NCI-H82 treated with DMSO at 0.1 percent for 48 hours (cell line): ENCODE measurements at regions not wholly inside any gene's neighbourhood (a gene's known extent, or its start where the extent isn't known, plus 50 kb on each side); places are given as distances from the start of the nearest gene placed in this dataset.

Experiments used
- DNase-seq: peaks from one replicate; lab custom pipeline; 2025; ENCODE audit not compliant: unreplicated experiment; lab: John Stamatoyannopoulos, UW

DNA sequence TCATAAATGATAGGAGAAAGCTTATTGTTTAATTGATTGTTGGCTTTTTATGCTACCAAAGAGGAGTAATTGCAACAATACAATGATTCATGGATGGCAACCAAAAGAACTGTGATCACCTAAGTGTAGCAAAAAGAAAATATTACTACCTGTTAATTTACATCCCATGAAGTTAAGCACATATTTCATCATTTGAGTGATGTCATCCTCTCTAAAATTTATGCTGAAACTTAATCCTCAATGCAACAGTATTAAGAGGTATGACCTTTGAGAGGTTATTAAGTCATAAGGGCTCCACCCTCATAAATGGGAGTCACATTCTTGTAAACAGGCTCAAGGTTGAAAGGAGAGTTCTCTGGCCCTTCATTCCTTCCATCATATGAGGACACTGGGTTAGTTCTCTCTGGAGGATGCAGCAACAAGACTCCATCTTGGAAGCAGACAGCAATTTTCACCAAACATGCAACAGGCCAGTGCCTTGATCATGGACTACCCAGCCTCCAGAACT is 190.6 kb upstream of the GRIK2 start:
- DNase-seq = no peak

- DNase-seq = no peak
Measured at GRCh38 chr6:101203664-101204063, 189.8 kb upstream of the GRIK2 start.

DNA sequence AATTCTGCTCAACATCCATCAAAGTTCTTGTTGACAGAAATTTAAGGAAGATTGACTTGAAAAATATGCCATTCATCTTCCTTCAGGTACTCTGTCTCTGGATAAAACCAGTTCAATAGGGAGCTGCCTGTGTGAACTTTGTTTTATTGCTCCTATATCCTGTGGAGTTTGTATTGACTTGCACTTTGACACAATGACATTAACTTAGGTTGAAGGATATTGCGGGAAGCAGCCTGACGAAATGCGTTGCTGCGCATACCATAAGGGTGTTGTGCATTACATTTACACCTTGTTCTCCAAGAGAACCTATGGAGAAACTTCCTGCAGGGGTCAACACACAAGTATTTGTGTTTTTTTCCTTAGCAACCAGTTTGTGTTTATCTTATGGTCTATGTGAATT is 185.4 kb upstream of the GRIK2 start:
- DNase-seq = no peak

- no peak for DNase-seq
Measured at GRCh38 chr6:101212640-101213039, 180.9 kb upstream of the GRIK2 start.

DNA sequence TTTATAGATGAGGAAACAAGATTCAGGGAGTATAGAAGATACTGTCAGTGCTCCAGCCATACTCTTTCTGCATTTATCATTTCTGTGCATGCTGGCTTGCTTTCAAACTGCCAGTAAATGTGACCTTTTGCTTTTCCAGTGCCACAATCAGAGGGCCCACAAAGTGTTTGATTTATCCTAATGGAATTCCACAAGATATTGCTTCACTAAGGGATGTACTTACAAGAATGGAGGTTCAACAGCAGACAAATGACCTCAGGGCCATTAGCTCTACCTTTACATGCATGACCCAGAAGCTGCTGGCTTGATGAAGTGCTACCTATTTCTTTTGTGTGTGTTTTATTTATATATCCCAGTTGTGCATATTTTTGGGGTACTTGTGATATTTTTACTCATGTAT is 171.5 kb upstream of the GRIK2 start:
- no peak for DNase-seq

GRCh38 chr6:101224751-101225150 is 168.8 kb upstream of the GRIK2 start:
- DNase-seq = no peak

DNA sequence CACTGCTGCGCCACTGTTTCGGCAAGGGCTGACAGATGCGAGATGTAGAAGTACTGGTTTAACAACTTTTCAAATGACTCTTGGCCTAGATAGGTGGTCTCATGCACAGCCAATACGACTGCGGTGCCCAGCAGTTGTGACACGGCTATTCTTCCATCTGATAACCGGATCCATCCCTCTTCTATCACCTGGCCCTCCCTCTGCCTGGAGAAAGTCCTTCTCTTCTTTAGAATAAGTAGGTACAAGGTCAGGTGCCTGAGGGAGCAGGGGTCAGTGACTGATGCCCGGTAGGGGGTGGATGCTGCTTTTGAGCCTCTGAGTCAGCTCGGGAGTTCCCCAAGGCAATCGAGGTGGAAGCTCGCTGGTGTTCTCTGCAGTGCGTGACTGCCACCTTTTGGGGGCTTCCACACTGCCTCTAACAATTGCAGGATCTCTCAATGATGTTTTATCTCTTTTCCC is 166.8 kb upstream of the GRIK2 start:
- DNase-seq = no peak

DNA sequence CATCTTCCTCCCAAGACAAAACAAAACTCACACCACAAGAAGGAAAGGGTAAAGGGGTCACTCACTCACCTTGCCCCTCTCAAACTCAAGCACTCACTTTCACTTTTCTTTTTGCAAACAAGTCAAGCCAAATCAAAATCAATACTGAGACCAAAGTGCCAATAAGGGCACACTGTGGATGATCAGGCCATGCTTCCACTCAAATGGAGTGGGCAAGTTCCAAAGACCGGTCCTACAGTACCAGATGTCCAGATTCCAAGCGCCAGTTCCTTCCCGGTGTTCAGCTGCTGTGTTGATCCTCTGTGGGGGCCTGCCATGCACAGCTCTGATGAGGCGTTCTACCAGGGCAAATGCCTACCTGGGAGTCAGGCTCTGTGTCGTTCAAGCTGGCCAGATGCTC is 162.6 kb upstream of the GRIK2 start:
- DNase-seq = no peak

DNA sequence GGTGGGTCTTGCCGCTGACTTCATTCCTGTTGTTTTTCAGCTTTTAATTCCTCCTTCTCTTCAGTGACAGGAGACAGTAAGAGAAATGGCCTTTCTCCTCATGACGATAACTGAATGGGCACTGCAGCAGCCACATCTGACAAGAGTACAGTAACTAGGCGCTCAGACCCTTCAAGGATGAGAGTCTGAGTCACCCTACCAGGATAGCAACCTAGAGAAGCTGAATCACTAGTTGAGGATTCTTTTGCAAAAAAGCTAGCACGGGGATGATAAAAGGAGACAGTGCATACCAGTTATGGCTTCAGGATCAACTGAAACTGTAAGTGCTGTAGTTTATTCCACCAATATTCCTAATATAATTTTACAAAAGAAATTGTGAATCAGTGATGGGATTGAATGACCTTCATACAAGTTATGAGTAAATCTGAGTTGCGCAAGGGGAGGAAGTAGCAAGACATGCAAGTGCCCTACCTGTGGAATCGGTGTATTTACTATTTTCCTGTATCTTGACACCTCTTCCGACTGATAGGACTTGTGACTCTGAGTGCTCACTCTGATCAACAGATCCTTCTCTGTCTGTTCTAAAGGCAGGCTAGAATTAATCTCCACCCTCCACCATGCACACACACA is 161.8 kb upstream of the GRIK2 start:
- DNase-seq = no peak

- DNase-seq = no peak
Measured at GRCh38 chr6:101232961-101233360, 160.5 kb upstream of the GRIK2 start.

DNA sequence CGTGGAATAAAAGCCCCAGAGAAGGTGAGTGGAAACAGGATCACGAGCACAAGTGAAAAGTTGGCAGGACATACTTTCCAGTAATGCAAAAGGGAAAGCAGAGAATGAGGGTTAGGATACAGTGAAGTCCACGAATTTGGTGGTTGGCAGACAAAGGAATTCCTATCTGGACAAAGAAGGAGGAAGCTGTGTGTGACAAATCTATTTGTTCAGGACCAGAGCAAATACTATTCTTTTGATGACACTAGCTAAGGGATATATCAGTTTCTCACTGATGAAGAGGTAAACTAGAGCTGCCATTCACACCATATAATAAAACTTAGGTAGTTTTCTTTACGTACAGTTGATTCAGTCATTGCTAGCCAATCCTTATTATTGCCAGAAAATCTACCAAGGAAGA is 156.8 kb upstream of the GRIK2 start:
- no peak for DNase-seq

- DNase-seq = no peak
Measured at GRCh38 chr6:101241442-101241841, 152.1 kb upstream of the GRIK2 start.

GRCh38 chr6:101249470-101249869 is 144.0 kb upstream of the GRIK2 start:
- no peak for DNase-seq

- DNase-seq = no peak
Measured at GRCh38 chr6:101257163-101257562, 136.3 kb upstream of the GRIK2 start.

- DNase-seq = no peak
Measured at GRCh38 chr6:101259505-101259904, 134.0 kb upstream of the GRIK2 start.

GRCh38 chr6:101263596-101263995 is 129.9 kb upstream of the GRIK2 start:
- DNase-seq = no peak

DNA sequence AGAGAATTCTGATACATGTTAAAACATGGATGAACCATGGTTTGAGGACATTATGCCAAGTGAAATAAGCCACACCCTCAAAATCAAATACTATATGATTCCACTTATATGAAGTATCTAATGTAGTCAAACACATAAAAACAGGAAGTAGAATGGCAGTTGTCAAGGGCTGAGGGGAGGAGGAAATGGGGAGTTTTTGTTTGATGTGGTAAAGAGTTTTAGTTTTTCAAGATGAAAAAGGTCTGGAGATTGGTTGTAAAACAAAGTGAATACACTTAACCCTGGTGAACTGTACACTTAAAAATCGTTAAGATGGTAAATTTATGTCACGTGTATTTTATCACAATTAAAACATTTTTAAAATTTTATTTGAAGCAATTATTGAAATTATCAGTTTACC is 127.4 kb upstream of the GRIK2 start:
- no peak for DNase-seq

DNA sequence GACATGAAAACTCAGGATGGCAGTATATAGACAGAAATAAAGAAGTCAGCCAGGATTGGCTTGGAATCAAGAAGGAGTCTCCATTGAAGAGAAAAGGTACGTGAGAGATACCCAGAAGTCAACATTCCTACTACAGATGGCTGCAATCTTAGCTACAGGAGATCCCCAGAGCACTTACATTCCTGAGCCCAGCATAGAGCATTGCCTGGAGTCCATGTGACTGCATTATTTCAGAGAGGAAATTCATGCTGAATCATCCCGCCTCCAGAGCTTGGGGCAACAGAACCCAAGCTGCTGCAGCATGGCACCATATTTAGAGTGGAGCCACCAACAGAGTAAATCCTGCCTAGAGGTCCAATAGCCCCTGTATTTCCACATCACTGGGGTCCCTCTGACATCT is 125.0 kb upstream of the GRIK2 start:
- DNase-seq = no peak

DNA sequence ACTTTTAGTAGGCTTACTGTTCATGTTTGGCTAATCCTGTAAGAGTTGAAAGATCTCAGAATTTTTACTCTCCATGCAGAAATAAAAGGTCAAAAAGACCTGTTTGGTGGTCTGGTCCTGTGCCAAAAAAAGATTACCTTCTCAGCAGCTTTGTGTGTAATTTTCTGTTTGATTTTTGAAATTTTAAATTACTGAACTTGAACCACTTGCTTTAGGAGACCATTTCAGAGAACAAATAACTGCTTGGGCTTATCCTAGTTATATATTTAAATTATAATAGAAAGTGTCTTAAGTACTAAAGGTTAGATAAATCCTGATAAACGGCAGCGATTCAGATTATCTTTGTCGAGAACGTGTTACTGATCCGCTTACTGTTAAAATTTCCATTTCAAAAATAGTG is 118.3 kb upstream of the GRIK2 start:
- no peak for DNase-seq

DNA sequence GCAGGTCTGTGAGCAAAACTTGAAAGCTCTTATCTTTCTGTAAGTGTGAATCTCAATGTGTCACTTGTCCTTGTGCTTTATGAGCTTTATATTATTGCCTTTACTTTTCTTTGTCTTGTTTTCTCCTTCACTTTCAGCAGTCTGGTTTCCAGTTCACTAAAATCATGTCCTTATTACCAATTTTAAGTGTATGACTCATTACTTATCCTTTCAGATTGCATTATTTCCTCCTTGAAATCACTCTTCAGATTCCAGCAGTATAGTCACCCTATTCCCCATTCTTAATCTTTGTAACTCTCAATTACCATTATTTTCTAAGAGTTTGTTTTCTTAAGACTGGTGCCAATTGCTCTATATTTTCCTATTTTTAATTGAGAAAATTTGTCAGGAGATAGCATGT is 117.4 kb upstream of the GRIK2 start:
- no peak for DNase-seq

DNA sequence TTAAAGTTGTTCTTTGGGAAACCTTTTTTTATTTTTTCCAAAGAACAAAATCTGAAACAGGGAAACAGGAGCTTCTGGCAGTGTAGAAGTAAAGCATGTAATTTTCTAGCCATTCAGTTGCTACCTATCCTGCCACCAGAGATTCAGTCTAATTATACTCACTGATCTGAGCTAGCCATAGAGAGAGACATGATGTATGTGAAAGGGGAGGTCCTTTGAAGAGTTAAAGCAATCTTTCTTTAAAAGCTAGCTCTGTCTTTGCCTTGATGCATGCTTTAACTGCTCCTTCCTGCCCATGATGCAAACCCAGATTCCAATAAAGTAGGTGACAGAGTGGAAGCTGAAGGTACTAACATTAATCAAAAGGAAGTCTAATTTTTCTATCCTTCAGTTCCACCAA is 114.1 kb upstream of the GRIK2 start:
- no peak for DNase-seq

- DNase-seq = no peak
Measured at GRCh38 chr6:101281266-101281665, 112.2 kb upstream of the GRIK2 start.

- DNase-seq = no peak
Measured at GRCh38 chr6:101284131-101284530, 109.4 kb upstream of the GRIK2 start.
